Cardiac fibroblast (primary cell): ENCODE measurements at regions not wholly inside any gene's neighbourhood (a gene's known extent, or its start where the extent isn't known, plus 50 kb on each side); places are given as distances from the start of the nearest gene placed in this dataset.

Experiments
- DNase-seq, 2 donors: peaks; one replicate each; pipeline versions ENCODE4 v3.0.0 to v3.0.0-alpha.2; 2010; ENCODE audit warnings: low read depth in 2 of 2
- H3K4me3 ChIP-seq, 2 donors: replicated peaks in 1 of 2; 1 replicate in 1 of 2; 2 replicates in 1 of 2; pipeline ENCODE4 v1.5.1; 2011; ENCODE audit warnings: low read depth in 2 of 2, low read length in 2 of 2, mild to moderate bottlenecking in 2 of 2, moderate library complexity in 1 of 2
- TF ChIP-seq, protein P1 (sequence below): IDR thresholded peaks from one replicate; pipeline ENCODE4 v1.5.1; 2011; ENCODE audit warnings: low read depth, mild to moderate bottlenecking, low read length, inconsistent platforms

GRCh38 chr2:18932853-18933252, 343.5 kb upstream of the NT5C1B start:
- TF ChIP-seq, protein P1, sequence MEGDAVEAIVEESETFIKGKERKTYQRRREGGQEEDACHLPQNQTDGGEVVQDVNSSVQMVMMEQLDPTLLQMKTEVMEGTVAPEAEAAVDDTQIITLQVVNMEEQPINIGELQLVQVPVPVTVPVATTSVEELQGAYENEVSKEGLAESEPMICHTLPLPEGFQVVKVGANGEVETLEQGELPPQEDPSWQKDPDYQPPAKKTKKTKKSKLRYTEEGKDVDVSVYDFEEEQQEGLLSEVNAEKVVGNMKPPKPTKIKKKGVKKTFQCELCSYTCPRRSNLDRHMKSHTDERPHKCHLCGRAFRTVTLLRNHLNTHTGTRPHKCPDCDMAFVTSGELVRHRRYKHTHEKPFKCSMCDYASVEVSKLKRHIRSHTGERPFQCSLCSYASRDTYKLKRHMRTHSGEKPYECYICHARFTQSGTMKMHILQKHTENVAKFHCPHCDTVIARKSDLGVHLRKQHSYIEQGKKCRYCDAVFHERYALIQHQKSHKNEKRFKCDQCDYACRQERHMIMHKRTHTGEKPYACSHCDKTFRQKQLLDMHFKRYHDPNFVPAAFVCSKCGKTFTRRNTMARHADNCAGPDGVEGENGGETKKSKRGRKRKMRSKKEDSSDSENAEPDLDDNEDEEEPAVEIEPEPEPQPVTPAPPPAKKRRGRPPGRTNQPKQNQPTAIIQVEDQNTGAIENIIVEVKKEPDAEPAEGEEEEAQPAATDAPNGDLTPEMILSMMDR, result no peak
- DNase-seq, result no peak
- H3K4me3 ChIP-seq, result no peak overlapping the region

DNA sequence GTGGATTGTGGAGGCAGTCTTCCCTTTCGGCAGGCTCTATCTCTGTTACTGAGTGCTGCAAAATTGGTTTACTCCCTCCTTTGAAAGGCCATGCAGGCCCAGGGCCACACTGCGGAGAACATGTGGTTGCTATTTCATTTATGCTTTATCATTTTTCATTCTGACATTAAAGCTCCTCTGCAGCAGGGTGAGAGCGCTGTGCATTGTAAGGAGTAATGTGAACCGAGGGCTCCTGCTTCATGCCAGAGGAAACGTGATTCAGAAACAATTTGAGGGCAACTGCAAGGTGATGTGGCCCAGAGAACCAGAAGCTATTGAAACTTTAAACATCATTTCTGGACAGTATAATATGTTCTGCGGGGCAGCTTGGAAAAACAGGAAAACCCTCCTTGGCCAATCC, 341.6 kb upstream of the NT5C1B start:
- TF ChIP-seq, protein P1, result no peak
- no peak overlapping the region for H3K4me3 ChIP-seq
- DNase-seq, result no peak

DNA sequence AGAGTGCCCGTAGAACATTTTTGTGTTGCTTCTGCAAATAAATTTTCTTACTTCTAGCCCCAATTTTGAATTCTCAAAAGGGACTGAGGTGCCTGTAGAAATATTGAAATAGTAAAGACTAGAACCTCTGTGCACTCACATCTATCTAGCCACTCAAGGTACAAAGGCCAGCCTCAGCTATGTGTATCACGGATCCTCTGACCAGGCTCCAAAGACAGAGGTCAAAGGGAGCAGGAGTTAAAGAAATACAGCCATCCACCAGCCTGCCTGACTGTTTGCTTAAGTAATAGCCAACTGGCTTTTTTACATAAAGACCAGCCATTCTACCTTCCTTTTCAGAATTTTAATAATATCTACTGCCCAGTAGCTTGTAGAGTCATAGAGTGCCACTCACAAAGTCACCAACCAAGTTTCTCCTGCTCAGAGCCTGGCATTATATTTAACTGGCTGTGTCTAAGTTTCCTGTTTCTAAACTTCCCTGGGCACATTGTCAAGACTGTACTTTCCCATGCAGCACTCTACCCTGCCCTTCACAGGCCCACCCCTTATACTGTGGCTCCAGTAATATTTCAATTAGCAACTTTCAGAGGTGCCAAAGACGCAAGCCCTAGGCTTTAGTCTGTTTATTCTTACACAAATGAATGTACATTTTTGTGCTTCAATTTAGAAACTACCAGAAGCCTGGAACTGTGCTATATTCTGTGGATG, 338.3 kb upstream of the NT5C1B start:
- DNase-seq, result peak in 1 of 2 donors; percentile 43

GRCh38 chr2:18926631-18927524, 337.5 kb upstream of the NT5C1B start:
- TF ChIP-seq, protein P1, result no peak
- no peak for DNase-seq
- no peak overlapping the region for H3K4me3 ChIP-seq

More for the DNA sequence above, 338.3 kb upstream of the NT5C1B start:
- H3K4me3 ChIP-seq, result no peak overlapping the region
- TF ChIP-seq, protein P1, result no peak

GRCh38 chr2:18925296-18925695, 335.9 kb upstream of the NT5C1B start:
- TF ChIP-seq, protein P1, result no peak
- H3K4me3 ChIP-seq, result no peak overlapping the region
- peak; percentile 79 to 89 for DNase-seq

DNA sequence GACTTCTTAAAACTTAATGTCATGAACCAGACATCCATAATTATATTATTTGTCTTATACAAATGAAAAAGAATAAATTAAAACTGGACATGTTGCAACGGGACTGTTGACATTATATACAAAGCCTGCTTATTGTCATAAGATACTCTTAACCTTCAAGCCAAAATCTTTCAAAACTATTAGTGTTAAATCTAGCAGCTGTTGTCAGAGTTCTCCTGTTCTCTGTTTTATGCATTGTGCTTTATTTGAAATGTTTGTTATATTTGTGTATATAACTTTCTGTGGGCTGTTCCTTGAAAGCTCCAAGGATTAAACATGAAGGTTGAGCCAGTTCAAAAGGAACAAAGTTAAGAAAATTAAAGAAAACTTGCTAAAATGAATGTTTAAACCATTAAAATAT, 335.5 kb upstream of the NT5C1B start:
- TF ChIP-seq, protein P1, result no peak
- H3K4me3 ChIP-seq, result no peak overlapping the region
- DNase-seq, result peak; percentile 22 to 45
